Naive thymus-derived CD4-positive, alpha-beta T cell (primary cell): ENCODE measurements at regions not wholly inside any gene's neighbourhood (a gene's known extent, or its start where the extent isn't known, plus 50 kb on each side); places are given as distances from the start of the nearest gene placed in this dataset.
A peak's percentile ranks its signal among the peaks of the same experiment; 100 is the strongest.
"Not testable (repeated sequence)": the region's sequence is repeated elsewhere in the genome, so short reads cannot be mapped to it uniquely, and the experiment has no call there.

ENCODE experiments used
- ATAC-seq: fragments of 150-1000 bp; cut with Tn5 transposase; 2 replicates; pipeline ENCODE4 v1.10.0; 2021; ENCODE audit warnings: mild to moderate bottlenecking, moderate library complexity
- CTCF ChIA-PET: fragments of 350-600 bp; sonication (Branson Sonifier 250); formaldehyde crosslinking; loops from one replicate; lab custom pipeline; 2021; ENCODE audit warnings: antibody characterized with exemption; lab: Charles Lee
- POLR2A ChIA-PET: fragments of 350-600 bp; sonication (Branson Sonifier 250); formaldehyde crosslinking; loops from one replicate; lab custom pipeline; 2021; ENCODE audit warnings: antibody characterized with exemption, inconsistent platforms; lab: Charles Lee
- DNase-seq, 9 donors: peaks; one replicate each; pipeline versions ENCODE4 v3.0.0 to v3.0.0-alpha.2; 2020 to 2022; ENCODE audit warnings: mixed read lengths in 1 of 9
- H3K27ac ChIP-seq: one replicate; pipeline ENCODE4 v1.7.0; 2013; ENCODE audit warnings: mild to moderate bottlenecking, low read depth, low read length, moderate library complexity
- H3K27me3 ChIP-seq, 2 donors: one replicate each; pipeline ENCODE4 v1.7.0; 2013; ENCODE audit warnings: low read length in 2 of 2, mild to moderate bottlenecking in 2 of 2, moderate library complexity in 2 of 2; ENCODE audit not compliant: control insufficient read depth in 2 of 2, insufficient read depth in 2 of 2
- H3K36me3 ChIP-seq, 3 experiments: 1 replicate in 2 of 3; 2 replicates in 1 of 3; pipeline ENCODE4 v1.7.0; 2013; ENCODE audit warnings: low read length in 3 of 3, mild to moderate bottlenecking in 3 of 3, moderate library complexity in 1 of 3; ENCODE audit not compliant: insufficient read depth in 3 of 3, control insufficient read depth in 2 of 3
- H3K4me1 ChIP-seq, 2 donors: one replicate each; pipeline ENCODE4 v1.7.0; 2013; ENCODE audit warnings: low read length in 2 of 2, mild to moderate bottlenecking in 2 of 2, moderate library complexity in 1 of 2; ENCODE audit not compliant: control insufficient read depth in 2 of 2, insufficient read depth in 2 of 2
- H3K4me3 ChIP-seq: 2 replicates; pipeline ENCODE4 v1.7.0; 2013; ENCODE audit warnings: mild to moderate bottlenecking, low read length
- H3K9me3 ChIP-seq, 3 experiments: 1 replicate in 2 of 3; 2 replicates in 1 of 3; pipeline ENCODE4 v1.7.0; 2013; ENCODE audit warnings: low read length in 3 of 3; ENCODE audit not compliant: control insufficient read depth in 2 of 3
- H3K27ac Mint-ChIP-seq, 9 donors: one replicate each; pipeline ENCODE4 v1.8.0; 2020 to 2022; ENCODE audit warnings: mixed read lengths in 9 of 9, mild to moderate bottlenecking in 8 of 9, moderate library complexity in 5 of 9, inconsistent platforms in 2 of 9
- H3K27me3 Mint-ChIP-seq, 5 donors: one replicate each; pipeline ENCODE4 v1.8.0; 2021 to 2022; ENCODE audit warnings: mixed read lengths in 5 of 5, mild to moderate bottlenecking in 1 of 5
- H3K36me3 Mint-ChIP-seq, 5 donors: one replicate each; pipeline ENCODE4 v1.8.0; 2020 to 2022; ENCODE audit warnings: mixed read lengths in 5 of 5, mild to moderate bottlenecking in 3 of 5, inconsistent platforms in 1 of 5
- H3K4me1 Mint-ChIP-seq, 7 donors: one replicate each; pipeline ENCODE4 v1.8.0; 2020 to 2022; ENCODE audit warnings: mixed read lengths in 7 of 7, mild to moderate bottlenecking in 3 of 7, inconsistent platforms in 1 of 7
- H3K4me3 Mint-ChIP-seq, 10 donors: one replicate each; pipeline ENCODE4 v1.8.0; 2020 to 2022; ENCODE audit warnings: mild to moderate bottlenecking in 10 of 10, mixed read lengths in 10 of 10, moderate library complexity in 6 of 10, inconsistent platforms in 2 of 10
- H3K9me3 Mint-ChIP-seq, 11 donors: one replicate each; pipeline ENCODE4 v1.8.0; 2020 to 2022; ENCODE audit warnings: mixed read lengths in 11 of 11, mild to moderate bottlenecking in 4 of 11, inconsistent platforms in 1 of 11, moderate library complexity in 1 of 11
- intact Hi-C, 2 donors: fragments of 100-400 bp; cut with micrococcal nuclease; formaldehyde crosslinking; loops; one replicate each; pipeline ENCODE4 v1.15.1; 2023

DNA sequence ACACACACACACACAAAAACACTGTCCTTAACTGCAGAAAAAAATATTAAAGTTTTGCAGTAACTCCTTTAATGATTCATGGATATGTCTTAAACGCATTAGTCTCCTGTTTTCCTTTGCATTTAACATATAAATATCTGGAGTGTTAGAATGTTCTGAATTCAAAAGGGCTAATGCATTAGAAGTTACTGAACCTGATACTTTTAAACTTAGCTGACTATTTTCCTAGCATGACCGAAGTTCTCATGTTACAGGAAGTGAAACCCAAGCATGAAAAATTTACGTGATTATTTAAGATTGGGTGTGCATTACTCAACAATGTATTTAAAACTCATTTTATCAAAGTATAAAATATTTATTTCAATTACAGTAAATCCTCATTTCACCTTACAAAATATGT is 791.2 kb downstream of the FLRT2 start:
- Histone ChIP-seq H3K27me3 (no peaks in the 10 kb centered on the region), H3K9me3 (no peaks in the 10 kb centered on the region), H3K4me3 (no peak overlapping the region), H3K36me3 (no peaks in the 10 kb centered on the region), H3K4me1 (no peaks in the 10 kb centered on the region), H3K27ac (no peak overlapping the region)
- DNase-seq (no peak), ATAC-seq (no peak)
- no peaks in the 10 kb centered on the region for H3K36me3 Mint-ChIP-seq
- no peak overlapping the region for H3K27ac Mint-ChIP-seq
- H3K4me3 Mint-ChIP-seq, result no peak overlapping the region
- H3K9me3 Mint-ChIP-seq, result peaks cover 0 to 6% (median 3%) of the 10 kb centered on the region in 11 donors
- CTCF ChIA-PET, result no interaction called here
- POLR2A ChIA-PET, result no interaction called here
- intact Hi-C loops, result no loop called here
- H3K27me3 Mint-ChIP-seq, result no peaks in the 10 kb centered on the region
- H3K4me1 Mint-ChIP-seq, result no peaks in the 10 kb centered on the region

DNA sequence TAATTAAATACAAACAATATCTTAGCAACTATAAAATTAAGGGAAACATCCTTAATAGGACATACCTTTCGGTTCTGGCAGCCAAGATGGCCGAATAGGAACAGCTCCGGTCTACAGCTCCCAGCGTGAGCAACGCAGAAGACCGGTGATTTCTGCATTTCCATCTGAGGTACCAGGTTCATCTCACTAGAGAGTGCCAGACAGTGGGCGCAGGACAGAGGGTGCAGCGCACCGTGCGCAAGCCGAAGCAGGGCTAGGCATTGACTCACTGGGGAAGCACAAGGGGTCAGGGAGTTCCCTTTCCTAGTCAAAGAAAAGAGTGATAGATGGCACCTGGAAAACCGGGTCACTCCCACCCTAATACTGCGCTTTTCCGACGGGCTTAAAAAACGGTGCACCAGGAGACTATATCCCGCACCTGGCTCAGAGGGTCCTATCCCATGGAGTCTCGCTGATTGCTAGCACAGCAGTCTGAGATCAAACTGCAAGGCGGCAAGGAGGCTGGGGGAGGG is 782.3 kb downstream of the FLRT2 start:
- Mint-ChIP-seq H3K9me3 (peaks cover 0 to 18% (median 4%) of the 10 kb centered on the region in 11 donors), H3K27ac (peak overlapping the region in 1 of 9 donors; percentile 62)
- H3K4me3 Mint-ChIP-seq, H3K9me3 ChIP-seq, H3K27me3 Mint-ChIP-seq, H3K27ac ChIP-seq, intact Hi-C loops, H3K4me1 Mint-ChIP-seq, DNase-seq, H3K27me3 ChIP-seq, H3K36me3 ChIP-seq, H3K36me3 Mint-ChIP-seq, H3K4me3 ChIP-seq, H3K4me1 ChIP-seq, POLR2A ChIA-PET, CTCF ChIA-PET, ATAC-seq: not testable (repeated sequence)

DNA sequence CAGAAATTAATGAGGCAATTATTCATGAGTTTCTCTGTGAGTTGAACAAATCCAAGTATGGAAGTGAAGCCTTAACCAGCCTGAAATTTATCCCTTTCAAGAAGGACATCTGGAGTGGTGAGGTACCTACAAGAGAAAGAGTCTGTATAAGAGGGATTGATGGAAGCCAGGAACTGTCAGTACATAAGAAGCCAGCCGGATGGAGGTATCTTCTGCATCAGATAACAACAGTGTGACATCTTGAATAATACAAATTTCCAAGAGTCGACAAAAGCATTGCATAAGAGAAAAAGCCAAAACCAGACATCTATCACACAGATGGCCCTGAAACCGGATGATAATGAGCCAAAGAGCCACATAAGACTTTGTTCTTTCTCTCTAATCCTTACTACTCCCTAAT is 781.2 kb downstream of the FLRT2 start:
- intact Hi-C loops, result no loop called here
- no peaks in the 10 kb centered on the region for H3K36me3 ChIP-seq
- Mint-ChIP-seq H3K4me3 (no peak overlapping the region), H3K27me3 (no peaks in the 10 kb centered on the region), H3K27ac (no peak overlapping the region), H3K9me3 (peaks cover 0 to 18% (median 6%) of the 10 kb centered on the region in 11 donors), H3K36me3 (peaks cover 0 to 1% (median 0%) of the 10 kb centered on the region in 5 donors), H3K4me1 (no peaks in the 10 kb centered on the region)
- no peak overlapping the region for H3K27ac ChIP-seq
- no peaks in the 10 kb centered on the region for H3K4me1 ChIP-seq
- ChIA-PET CTCF (no interaction called here), POLR2A (no interaction called here)
- H3K9me3 ChIP-seq, result no peaks in the 10 kb centered on the region
- no peaks in the 10 kb centered on the region for H3K27me3 ChIP-seq
- no peak for DNase-seq
- no peak overlapping the region for H3K4me3 ChIP-seq
- ATAC-seq, result no peak

DNA sequence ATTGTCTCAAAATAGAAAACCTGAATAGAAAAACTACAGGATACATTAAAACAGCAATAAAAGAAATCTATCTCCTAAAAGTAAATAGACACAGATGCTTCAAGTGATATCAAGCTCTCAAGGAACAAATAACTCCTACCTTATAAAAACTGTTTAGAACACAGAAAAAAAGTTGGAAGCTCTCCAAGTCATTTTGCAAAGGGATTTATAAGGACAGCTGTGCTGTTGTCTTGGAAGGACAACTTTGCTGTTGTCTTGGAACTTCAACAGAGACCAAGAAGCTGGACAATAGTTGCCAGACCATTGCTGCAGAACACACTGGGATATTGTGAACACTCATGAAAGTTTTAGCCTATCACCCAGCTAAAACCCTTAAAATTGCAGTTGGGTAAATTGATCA is 780.7 kb downstream of the FLRT2 start:
- Histone ChIP-seq H3K4me3 (no peak overlapping the region), H3K4me1 (no peaks in the 10 kb centered on the region), H3K36me3 (no peaks in the 10 kb centered on the region), H3K27ac (no peak overlapping the region), H3K9me3 (no peaks in the 10 kb centered on the region), H3K27me3 (no peaks in the 10 kb centered on the region)
- no peaks in the 10 kb centered on the region for H3K27me3 Mint-ChIP-seq
- ChIA-PET CTCF (no interaction called here), POLR2A (no interaction called here)
- peaks cover 0 to 18% (median 6%) of the 10 kb centered on the region in 11 donors for H3K9me3 Mint-ChIP-seq
- H3K4me3 Mint-ChIP-seq, result no peak overlapping the region
- peaks cover 0 to 1% (median 0%) of the 10 kb centered on the region in 5 donors for H3K36me3 Mint-ChIP-seq
- DNase-seq (no peak), ATAC-seq (no peak)
- intact Hi-C loops, result no loop called here
- no peak overlapping the region for H3K27ac Mint-ChIP-seq
- no peaks in the 10 kb centered on the region for H3K4me1 Mint-ChIP-seq

DNA sequence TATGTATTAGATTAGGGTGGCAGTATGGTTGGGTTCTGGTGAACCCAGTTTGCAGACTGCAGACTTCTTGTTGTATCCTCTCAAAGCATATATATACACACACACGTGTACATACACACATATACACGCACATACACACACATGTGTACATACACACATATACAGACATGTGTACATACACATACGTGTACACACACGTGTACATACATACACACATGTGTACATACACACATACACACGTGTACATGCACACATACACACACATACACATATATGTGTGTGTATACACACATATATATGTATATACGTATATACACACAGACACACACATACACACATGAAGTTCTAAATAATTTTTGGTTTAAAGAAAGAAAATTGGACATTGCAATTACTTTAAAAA is 780.2 kb downstream of the FLRT2 start:
- Mint-ChIP-seq H3K4me1 (no peaks in the 10 kb centered on the region), H3K36me3 (peaks cover 0 to 1% (median 0%) of the 10 kb centered on the region in 5 donors), H3K27me3 (no peaks in the 10 kb centered on the region), H3K4me3 (no peak overlapping the region), H3K27ac (no peak overlapping the region), H3K9me3 (peaks cover 0 to 18% (median 6%) of the 10 kb centered on the region in 11 donors)
- no peak for ATAC-seq
- POLR2A ChIA-PET, result no interaction called here
- H3K27me3 ChIP-seq, result no peaks in the 10 kb centered on the region
- H3K27ac ChIP-seq, result no peak overlapping the region
- H3K4me3 ChIP-seq, result no peak overlapping the region
- no peak for DNase-seq
- intact Hi-C loops, result no loop called here
- no peaks in the 10 kb centered on the region for H3K36me3 ChIP-seq
- no peaks in the 10 kb centered on the region for H3K4me1 ChIP-seq
- no peaks in the 10 kb centered on the region for H3K9me3 ChIP-seq
- CTCF ChIA-PET, result no interaction called here

DNA sequence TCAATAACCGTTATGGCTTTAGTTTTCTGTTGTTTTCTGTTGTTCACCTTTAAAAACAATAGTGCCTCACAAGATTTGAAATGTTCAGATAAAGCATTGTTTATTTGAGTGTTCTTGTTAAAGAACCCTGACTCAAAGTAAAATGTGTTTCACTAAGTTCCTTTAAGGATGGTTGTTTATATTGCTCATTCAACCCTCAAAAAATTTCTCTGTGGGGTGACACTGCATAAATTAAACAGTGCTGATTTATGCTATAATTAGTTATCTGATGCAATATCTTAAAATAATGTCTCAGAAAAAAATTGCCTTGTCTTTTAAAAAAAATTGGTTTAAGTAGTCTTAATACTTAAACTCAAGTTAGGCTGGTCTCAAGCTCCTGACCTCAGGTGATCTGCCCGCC is 775.1 kb downstream of the FLRT2 start:
- Mint-ChIP-seq H3K27ac (no peak overlapping the region), H3K27me3 (no peaks in the 10 kb centered on the region), H3K36me3 (no peaks in the 10 kb centered on the region), H3K4me1 (no peaks in the 10 kb centered on the region), H3K4me3 (no peak overlapping the region), H3K9me3 (peaks cover 0 to 15% (median 2%) of the 10 kb centered on the region in 11 donors)
- CTCF ChIA-PET, result no interaction called here
- intact Hi-C loops, result no loop called here
- Histone ChIP-seq H3K27ac (no peak overlapping the region), H3K9me3 (no peaks in the 10 kb centered on the region), H3K36me3 (no peaks in the 10 kb centered on the region), H3K4me3 (no peak overlapping the region), H3K4me1 (no peaks in the 10 kb centered on the region), H3K27me3 (no peaks in the 10 kb centered on the region)
- DNase-seq (no peak), ATAC-seq (no peak)
- POLR2A ChIA-PET, result no interaction called here

DNA sequence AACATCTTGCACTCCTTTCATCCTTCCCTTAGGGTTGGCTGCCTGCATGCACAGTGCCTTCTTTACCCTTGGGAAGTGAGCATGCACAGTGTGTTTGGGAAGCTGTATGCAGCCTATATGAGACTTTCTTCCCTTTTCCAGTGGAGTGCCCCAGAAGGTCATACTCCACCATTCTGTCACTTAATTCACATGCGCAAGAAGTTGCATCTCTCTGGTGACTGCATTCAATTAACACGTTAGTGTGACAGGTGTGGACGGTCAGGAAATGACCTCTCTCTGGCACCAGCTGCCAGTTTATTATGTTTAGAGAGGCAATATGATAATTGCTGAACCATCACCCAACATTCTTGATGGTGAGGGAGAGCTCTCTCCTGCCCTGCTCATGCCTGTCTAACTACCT is 770.0 kb downstream of the FLRT2 start:
- Histone ChIP-seq H3K4me1 (no peaks in the 10 kb centered on the region), H3K36me3 (no peaks in the 10 kb centered on the region), H3K4me3 (no peak overlapping the region), H3K27me3 (no peaks in the 10 kb centered on the region), H3K27ac (no peak overlapping the region), H3K9me3 (no peaks in the 10 kb centered on the region)
- Mint-ChIP-seq H3K36me3 (no peaks in the 10 kb centered on the region), H3K9me3 (peaks cover 0 to 7% (median 3%) of the 10 kb centered on the region in 11 donors), H3K4me3 (no peak overlapping the region), H3K27ac (no peak overlapping the region), H3K27me3 (no peaks in the 10 kb centered on the region), H3K4me1 (no peaks in the 10 kb centered on the region)
- ChIA-PET CTCF (interaction anchor here (0.6 kb wide), 1 partner anchor 1297 kb away, joined by 3 read pairs; no protein-coding TSS in a partner anchor), POLR2A (no interaction called here)
- intact Hi-C loops, result no loop called here
- DNase-seq (no peak), ATAC-seq (no peak)
